Keratinocyte (primary cell): ENCODE measurements at regions not wholly inside any gene's neighbourhood (a gene's known extent, or its start where the extent isn't known, plus 50 kb on each side); places are given as distances from the start of the nearest gene placed in this dataset.
A peak's percentile ranks its signal among the peaks of the same experiment; 100 is the strongest.

Experiments
- DNase-seq: peaks from one replicate; pipeline ENCODE4 v3.0.0-alpha.2; 2011; ENCODE audit warnings: low read depth, missing footprints, low spot score
- FAIRE-seq: peaks from 2 replicates; lab custom pipeline; 2011; peaks lifted over from hg19 to GRCh38; lab: Jason Lieb, UNC
- H2AFZ ChIP-seq: 2 replicates; pipeline ENCODE4 v1.6.0; 2012; ENCODE audit warnings: low read length, control low read depth, inconsistent platforms; ENCODE audit not compliant: control insufficient read depth
- H3K27ac ChIP-seq: 2 replicates; pipeline ENCODE4 v1.5.1; 2011; ENCODE audit warnings: low read length; ENCODE audit not compliant: control insufficient read depth, insufficient read depth
- H3K27me3 ChIP-seq: 3 replicates; pipeline ENCODE4 v1.6.0; 2011; ENCODE audit warnings: low read length; ENCODE audit not compliant: control insufficient read depth, insufficient read depth; ENCODE audit errors: extremely low read depth
- H3K36me3 ChIP-seq, 2 experiments: 2 replicates in 1 of 2; 3 replicates in 1 of 2; pipeline ENCODE4 v1.5.1; 2011; ENCODE audit warnings: low read length in 2 of 2, mild to moderate bottlenecking in 1 of 2; ENCODE audit not compliant: control insufficient read depth in 2 of 2, insufficient read depth in 2 of 2; ENCODE audit errors: extremely low read depth in 1 of 2
- H3K4me1 ChIP-seq: 3 replicates; pipeline ENCODE4 v1.5.1; 2011; ENCODE audit warnings: low read length; ENCODE audit not compliant: control insufficient read depth, insufficient read depth; ENCODE audit errors: extremely low read depth
- H3K4me2 ChIP-seq: 3 replicates; pipeline ENCODE4 v1.6.0; 2011; ENCODE audit warnings: low read depth, low read length; ENCODE audit not compliant: control insufficient read depth, insufficient read depth; ENCODE audit errors: extremely low read depth
- H3K4me3 ChIP-seq, 3 experiments: fragments of 200-600 bp in 1 of 3; sonication (generic) in 1 of 3; 2 replicates in 2 of 3; 3 replicates in 1 of 3; pipeline ENCODE4 v1.5.1; 2011 to 2016; ENCODE audit warnings: low read length in 3 of 3, mild to moderate bottlenecking in 3 of 3, control low read depth in 2 of 3, inconsistent platforms in 1 of 3, low read depth in 1 of 3, mixed read lengths in 1 of 3, mixed run types in 1 of 3, moderate library complexity in 1 of 3; ENCODE audit not compliant: control insufficient read depth in 2 of 3, insufficient read depth in 2 of 3; ENCODE audit errors: extremely low read depth in 1 of 3
- H3K79me2 ChIP-seq: 2 replicates; pipeline ENCODE4 v1.6.0; 2012; ENCODE audit warnings: low read length; ENCODE audit not compliant: control insufficient read depth, insufficient read depth
- H3K9ac ChIP-seq: 3 replicates; pipeline ENCODE4 v1.6.0; 2011; ENCODE audit warnings: low read length; ENCODE audit not compliant: control insufficient read depth, insufficient read depth; ENCODE audit errors: extremely low read depth
- H3K9me1 ChIP-seq: 3 replicates; pipeline ENCODE4 v1.6.0; 2011; ENCODE audit warnings: low read length; ENCODE audit not compliant: control insufficient read depth, insufficient read depth; ENCODE audit errors: extremely low read depth
- H3K9me3 ChIP-seq: 2 replicates; pipeline ENCODE4 v1.5.1; 2012; ENCODE audit warnings: low read depth, low read length; ENCODE audit not compliant: control insufficient read depth
- H4K20me1 ChIP-seq: 3 replicates; pipeline ENCODE4 v1.6.0; 2011; ENCODE audit warnings: low read length; ENCODE audit not compliant: control insufficient read depth, insufficient read depth; ENCODE audit errors: extremely low read depth
- CTCF ChIP-seq, 3 experiments: IDR thresholded peaks in 1 of 3; conservative IDR thresholded peaks in 1 of 3; optimal IDR thresholded peaks in 1 of 3; 2 replicates in 2 of 3; 3 replicates in 1 of 3; pipeline versions ENCODE3 to v1.5.1; 2011; ENCODE audit warnings: low read length in 3 of 3, mild to moderate bottlenecking in 3 of 3, moderate library complexity in 2 of 3, control low read depth in 1 of 3, inconsistent platforms in 1 of 3; ENCODE audit not compliant: insufficient read depth in 2 of 3; ENCODE audit errors: extremely low read depth in 1 of 3
- EZH2 ChIP-seq: IDR thresholded peaks from one replicate; pipeline ENCODE4 v1.6.1; 2012; ENCODE audit warnings: inconsistent platforms, mild to moderate bottlenecking, low read length, moderate library complexity
- dilution Hi-C: fragments of 300-500 bp; cut with MboI; formaldehyde crosslinking; loops from one replicate; pipeline ENCODE4 v1.7.0; 2020; ENCODE audit warnings: low sequenced_read_pairs; ENCODE audit not compliant: extremely low pct_ligation_motif_present

- Histone ChIP-seq H3K79me2 (no peaks in the 10 kb centered on the region), H3K4me3 (no peak overlapping the region), H2AFZ (no peak overlapping the region), H3K27ac (no peak overlapping the region), H3K9me1 (no peaks in the 10 kb centered on the region), H3K9me3 (no peaks in the 10 kb centered on the region), H3K36me3 (no peaks in the 10 kb centered on the region), H3K9ac (no peak overlapping the region), H3K27me3 (no peaks in the 10 kb centered on the region), H3K4me2 (no peak overlapping the region), H4K20me1 (no peaks in the 10 kb centered on the region), H3K4me1 (no peaks in the 10 kb centered on the region)
- TF ChIP-seq EZH2 (no peak), CTCF (optimal IDR thresholded peaks at IDR 0.05 in 1 of 3, IDR thresholded peaks at IDR 0.05 in 1 of 3, conservative IDR thresholded peaks at IDR 0.05 in 1 of 3; ENCODE audit: extremely low read depth in 1 of 3, insufficient read depth in 2 of 3, low read length in 3 of 3) (no peak)
- no peak for FAIRE-seq
- DNase-seq: no peak
- dilution Hi-C loops: no loop called here
These were observed 253.3 kb downstream of the ARL6IP6 start for GRCh38 chr2:152971685-152972084.

DNA sequence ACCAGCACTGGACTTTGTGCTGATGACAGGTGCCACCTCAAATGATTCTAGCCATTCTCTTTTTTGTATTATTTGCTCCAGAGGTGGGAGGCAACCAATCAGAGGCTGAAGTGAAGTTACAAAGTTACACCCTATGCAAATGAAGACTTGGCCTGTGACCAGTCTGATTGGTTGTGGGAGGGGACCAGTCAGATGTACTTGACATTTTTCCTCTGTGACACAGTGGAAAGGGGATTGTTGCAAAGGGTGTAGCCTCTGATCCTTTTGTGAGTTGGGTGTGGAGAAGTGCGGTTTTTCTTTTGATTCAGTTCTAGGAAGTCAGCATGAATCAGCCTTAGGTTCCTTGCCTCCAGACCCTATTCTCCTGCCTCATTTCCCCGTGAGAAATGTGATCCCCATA lies 244.0 kb downstream of the ARL6IP6 start:
- H3K27me3 ChIP-seq: no peaks in the 10 kb centered on the region
- peak overlapping the region; percentile 11 for H3K4me2 ChIP-seq
- no peaks in the 10 kb centered on the region for H3K79me2 ChIP-seq
- H3K36me3 ChIP-seq: no peaks in the 10 kb centered on the region
- H3K4me3 ChIP-seq: no peak overlapping the region
- no peaks in the 10 kb centered on the region for H3K9me3 ChIP-seq
- peak; percentile 19 for DNase-seq
- H4K20me1 ChIP-seq: no peaks in the 10 kb centered on the region
- no peak overlapping the region for H2AFZ ChIP-seq
- no peak overlapping the region for H3K27ac ChIP-seq
- peak; percentile 82 for FAIRE-seq
- dilution Hi-C loops: no loop called here
- H3K9ac ChIP-seq: no peak overlapping the region
- H3K9me1 ChIP-seq: no peaks in the 10 kb centered on the region
- TF ChIP-seq EZH2 (no peak), CTCF (optimal IDR thresholded peaks at IDR 0.05 in 1 of 3, IDR thresholded peaks at IDR 0.05 in 1 of 3, conservative IDR thresholded peaks at IDR 0.05 in 1 of 3; ENCODE audit: extremely low read depth in 1 of 3, insufficient read depth in 2 of 3, low read length in 3 of 3) (no peak)
- H3K4me1 ChIP-seq: peaks cover 3% of the 10 kb centered on the region
